Skin of body (tissue), 1 donor: ENCODE measurements at regions not wholly inside any gene's neighbourhood (a gene's known extent, or its start where the extent isn't known, plus 50 kb on each side); places are given as distances from the start of the nearest gene placed in this dataset.

Experiments used
- DNase-seq: peaks from one replicate; lab custom pipeline; 2025; lab: John Stamatoyannopoulos, UW

DNA sequence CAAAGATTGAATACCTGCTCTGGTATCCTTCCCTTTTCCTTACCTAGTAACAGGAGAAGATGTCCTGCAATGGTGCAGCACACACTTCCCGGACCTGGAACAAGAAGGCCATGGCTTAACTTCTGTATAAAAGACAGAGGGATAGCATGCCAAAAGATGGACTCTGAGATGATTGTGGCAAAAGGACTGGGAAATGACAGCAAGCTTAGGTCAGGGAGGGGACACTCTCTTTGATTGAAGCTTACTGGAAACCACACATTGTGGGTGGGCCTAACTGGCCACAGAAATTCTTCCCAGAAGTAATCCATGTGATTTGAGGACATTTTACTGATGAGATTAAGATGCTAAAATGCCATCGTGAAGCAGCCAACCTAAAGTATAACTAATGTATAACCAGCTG, 71.0 kb upstream of the OTUD4 start:
- DNase-seq = no peak

DNA sequence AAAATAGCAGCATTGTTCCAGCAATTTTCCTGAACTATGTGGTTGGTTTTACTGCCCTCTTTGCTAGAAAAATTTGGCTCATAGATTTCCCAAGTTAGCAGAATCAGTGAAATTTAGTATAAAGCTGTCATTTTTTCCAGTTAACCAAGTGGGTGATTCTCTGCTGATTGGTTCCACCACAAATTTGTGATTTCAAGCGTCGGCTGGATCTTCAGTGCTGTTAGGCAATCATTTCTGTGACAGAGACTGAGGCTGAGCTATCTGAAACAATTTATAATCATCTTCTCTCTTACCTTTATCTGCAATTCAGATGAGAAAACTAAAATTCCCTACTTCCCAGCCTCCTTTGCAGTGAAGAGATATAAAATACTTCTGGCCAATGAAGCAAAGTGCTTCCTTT, 68.6 kb upstream of the OTUD4 start:
- no peak for DNase-seq

DNA sequence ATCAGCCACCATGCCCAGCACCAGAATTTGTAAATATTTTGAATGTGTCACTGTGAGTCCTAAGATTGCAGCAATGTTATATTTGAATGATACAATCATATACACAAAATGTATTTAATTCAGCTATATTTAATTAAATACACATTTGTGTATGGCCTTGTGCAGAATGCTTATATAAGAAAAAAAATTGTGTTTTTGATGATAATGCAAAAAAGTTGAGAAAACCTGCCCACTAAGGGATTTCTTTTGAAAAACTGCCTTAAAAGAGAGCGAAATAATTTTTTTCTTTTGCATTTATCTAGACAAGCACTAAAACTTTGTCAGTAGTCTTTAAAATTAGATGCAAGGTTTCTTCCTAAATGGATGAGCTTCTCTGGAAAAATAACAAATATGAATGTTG, 68.1 kb upstream of the OTUD4 start:
- DNase-seq = no peak

DNA sequence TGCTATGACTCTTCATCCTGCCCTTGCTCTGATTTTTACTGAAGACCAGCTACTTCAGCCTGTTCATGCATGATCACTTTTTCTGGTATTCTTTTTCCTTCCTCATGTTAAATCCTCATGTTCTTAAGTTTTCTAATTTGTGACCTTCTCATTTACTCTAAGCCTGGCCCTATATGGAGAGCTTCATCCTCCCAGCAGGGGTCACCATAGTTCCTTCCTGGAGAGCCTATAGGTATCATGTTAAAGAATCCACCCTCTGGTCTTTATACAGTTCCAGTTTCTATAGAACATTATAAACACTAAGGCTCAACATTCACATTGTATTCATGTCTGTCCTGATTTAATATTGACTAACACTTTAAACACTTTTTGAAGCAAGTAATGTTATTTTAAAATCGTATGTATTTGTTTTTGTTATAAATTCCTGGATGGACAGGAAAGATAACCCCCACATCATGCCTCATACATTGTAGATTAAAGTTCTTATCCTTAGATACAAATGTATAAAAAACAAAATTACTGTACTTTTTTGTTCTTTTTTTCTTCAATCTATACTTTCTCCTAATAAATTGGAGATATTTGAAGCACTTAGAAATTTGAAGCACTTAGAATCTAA, 53.8 kb upstream of the OTUD4 start:
- peak; percentile 82 for DNase-seq

DNA sequence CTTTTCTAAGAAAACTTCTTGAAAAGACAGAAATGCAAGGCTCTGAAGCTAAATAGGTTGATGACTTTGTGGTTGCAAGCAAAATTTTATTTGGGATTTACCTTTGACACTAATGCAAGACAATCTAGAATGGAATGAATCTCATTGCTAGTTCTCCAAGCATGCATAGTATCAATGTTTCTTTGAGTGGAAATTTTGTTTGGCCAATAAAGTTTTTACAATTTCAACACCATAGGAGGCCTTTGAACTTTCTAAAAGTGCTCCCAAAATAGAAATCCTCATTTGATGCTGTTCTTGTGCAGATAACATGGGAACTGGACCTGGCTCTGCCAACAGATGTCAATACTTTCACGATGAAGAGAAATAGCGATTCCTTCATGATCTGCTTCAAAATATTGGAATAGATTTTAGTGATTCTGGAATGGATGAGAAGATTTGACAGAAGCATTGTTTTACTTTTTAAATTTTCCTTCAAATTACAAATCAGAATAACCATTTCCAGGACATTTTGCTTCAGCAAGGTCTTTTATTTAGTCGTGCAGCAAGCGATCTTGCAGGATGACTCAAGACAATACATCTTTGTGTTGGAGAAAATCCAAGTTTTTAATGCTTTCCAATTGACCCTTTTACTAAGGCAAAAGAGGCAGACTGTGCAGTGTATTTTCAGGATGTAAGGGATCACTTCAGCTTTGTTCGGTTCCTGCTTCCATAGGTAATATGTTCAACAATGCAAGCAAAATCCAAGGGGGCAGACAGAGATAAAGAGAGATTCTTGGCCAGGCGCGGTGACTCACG, 51.7 kb upstream of the OTUD4 start:
- peak; percentile 46 for DNase-seq

DNA sequence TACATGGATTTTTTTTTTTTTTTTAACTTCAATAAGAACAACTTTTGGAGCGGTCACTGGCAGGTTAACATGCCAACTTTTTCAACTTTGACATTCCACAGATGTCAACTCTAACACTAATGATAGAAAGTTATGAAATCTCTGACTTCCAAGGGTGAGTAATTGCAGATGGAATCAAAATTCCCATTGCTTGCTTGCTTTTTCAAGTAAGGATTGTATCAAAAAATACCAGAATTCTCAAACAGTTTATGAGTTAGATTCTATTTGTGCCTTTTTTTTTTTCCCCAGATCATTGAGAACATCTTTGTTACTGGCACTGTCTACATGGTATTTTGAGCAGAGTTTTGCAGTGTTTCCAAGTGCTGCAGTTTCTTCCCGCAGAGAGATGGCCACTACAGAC, 50.3 kb upstream of the OTUD4 start:
- DNase-seq = peak; percentile 44
